GM19023 (cell line): ENCODE measurements at regions not wholly inside any gene's neighbourhood (a gene's known extent, or its start where the extent isn't known, plus 50 kb on each side); places are given as distances from the start of the nearest gene placed in this dataset.

ENCODE experiments used
- ATAC-seq: cut with Tn5 transposase; IDR thresholded peaks from one replicate; pipeline ENCODE4 v1.9.1; 2021; ENCODE audit warnings: mild to moderate bottlenecking, moderate library complexity; ENCODE audit not compliant: unreplicated experiment

- ATAC-seq, result no peak
These were observed 98.9 kb upstream of the KCNK1 start for GRCh38 chr1:233514946-233515391.

GRCh38 chr1:233516732-233517131, 97.2 kb upstream of the KCNK1 start:
- ATAC-seq, result no peak

GRCh38 chr1:233518344-233518743, 95.6 kb upstream of the KCNK1 start:
- ATAC-seq, result no peak

GRCh38 chr1:233520261-233521191, 93.4 kb upstream of the KCNK1 start:
- ATAC-seq, result no peak

- no peak for ATAC-seq
These were observed 90.9 kb upstream of the KCNK1 start for GRCh38 chr1:233523047-233523446.

GRCh38 chr1:233527818-233528217, 86.1 kb upstream of the KCNK1 start:
- no peak for ATAC-seq

- ATAC-seq, result no peak
These were observed 83.1 kb upstream of the KCNK1 start for GRCh38 chr1:233530665-233531386.

- no peak for ATAC-seq
These were observed 73.1 kb upstream of the KCNK1 start for GRCh38 chr1:233540816-233541215.

GRCh38 chr1:233543338-233544255, 70.3 kb upstream of the KCNK1 start:
- no peak for ATAC-seq

- ATAC-seq, result no peak
These were observed 69.6 kb upstream of the KCNK1 start for GRCh38 chr1:233544304-233544703.

GRCh38 chr1:233547726-233548125, 66.2 kb upstream of the KCNK1 start:
- ATAC-seq, result no peak

- no peak for ATAC-seq
These were observed 64.5 kb upstream of the KCNK1 start for GRCh38 chr1:233549404-233549803.

GRCh38 chr1:233549917-233550316, 64.0 kb upstream of the KCNK1 start:
- no peak for ATAC-seq

GRCh38 chr1:233554037-233554436, 59.9 kb upstream of the KCNK1 start:
- no peak for ATAC-seq

- no peak for ATAC-seq
These were observed 52.0 kb upstream of the KCNK1 start for GRCh38 chr1:233561708-233562426.
